WTC11 (cell line): ENCODE measurements at regions not wholly inside any gene's neighbourhood (a gene's known extent, or its start where the extent isn't known, plus 50 kb on each side); places are given as distances from the start of the nearest gene placed in this dataset.

ENCODE experiments used
- ATAC-seq: fragments of 200-7000 bp; cut with Tn5 transposase; 2 replicates; pipeline ENCODE4 v1.10.0; 2021; ENCODE audit warnings: mild to moderate bottlenecking, moderate library complexity
- CTCF ChIA-PET: fragments of 300-600 bp; sonication (Branson Sonifier 250); formaldehyde crosslinking; loops from one replicate; lab custom pipeline; 2021; ENCODE audit warnings: antibody characterized with exemption; lab: Charles Lee
- POLR2A ChIA-PET: fragments of 350-600 bp; sonication (Branson Sonifier 250); formaldehyde crosslinking; loops from one replicate; lab custom pipeline; 2021; ENCODE audit warnings: antibody characterized with exemption; lab: Charles Lee
- DNase-seq: peaks from one replicate; pipeline ENCODE4 v3.0.0; 2021; ENCODE audit warnings: low spot score
- H3K27ac Mint-ChIP-seq: 2 replicates; pipeline ENCODE4 v1.8.0; 2021; ENCODE audit warnings: mixed read lengths
- H3K27me3 Mint-ChIP-seq: 2 replicates; pipeline ENCODE4 v1.8.0; 2021; ENCODE audit warnings: low read depth, mild to moderate bottlenecking, moderate library complexity, mixed read lengths
- H3K36me3 Mint-ChIP-seq: 2 replicates; pipeline ENCODE4 v1.8.0; 2021; ENCODE audit warnings: mixed read lengths
- H3K4me1 Mint-ChIP-seq: 2 replicates; pipeline ENCODE4 v1.8.0; 2022; ENCODE audit warnings: mixed read lengths
- H3K4me3 Mint-ChIP-seq: 2 replicates; pipeline ENCODE4 v1.8.0; 2021; ENCODE audit warnings: mild to moderate bottlenecking, moderate library complexity, mixed read lengths
- H3K9me3 Mint-ChIP-seq: 2 replicates; pipeline ENCODE4 v1.8.0; 2021; ENCODE audit warnings: mixed read lengths
- AR ChIP-seq: fragments of 250-450 bp; sonication (Bioruptor Pico); IDR thresholded peaks from 2 replicates; pipeline ENCODE4 v1.9.0; 2021; ENCODE audit warnings: mild to moderate bottlenecking
- E2F1 ChIP-seq: sonication (generic); formaldehyde crosslinking; IDR thresholded peaks from 2 replicates; pipeline ENCODE4 v1.8.0; 2022; ENCODE audit warnings: mild to moderate bottlenecking, missing genetic modification reagents
- GABPB1 ChIP-seq: sonication (generic); formaldehyde crosslinking; IDR thresholded peaks from 2 replicates; pipeline ENCODE4 v1.8.1; 2023; ENCODE audit warnings: mild to moderate bottlenecking, missing genetic modification reagents
- GRHL2 ChIP-seq: fragments of 250-450 bp; sonication (Bioruptor Pico); IDR thresholded peaks from 2 replicates; pipeline ENCODE4 v1.8.0; 2022; ENCODE audit warnings: mild to moderate bottlenecking, moderate library complexity; ENCODE audit not compliant: insufficient replicate concordance, severe bottlenecking
- GTF2I ChIP-seq: fragments of 250-450 bp; sonication (Bioruptor Pico); conservative IDR thresholded peaks from 2 replicates; pipeline ENCODE4 v1.4.0; 2021; ENCODE audit warnings: mild to moderate bottlenecking
- KAT7 ChIP-seq: sonication (generic); formaldehyde crosslinking; IDR thresholded peaks from 2 replicates; pipeline ENCODE4 v1.8.1; 2023; ENCODE audit warnings: missing genetic modification reagents, mild to moderate bottlenecking, borderline replicate concordance
- NR2C2 ChIP-seq: sonication (generic); formaldehyde crosslinking; IDR thresholded peaks from 2 replicates; pipeline ENCODE4 v1.8.0; 2022; ENCODE audit warnings: mild to moderate bottlenecking, missing genetic modification reagents
- NR3C1 ChIP-seq: sonication (generic); formaldehyde crosslinking; conservative IDR thresholded peaks from 2 replicates; pipeline ENCODE4 v1.8.1; 2023; ENCODE audit warnings: low read depth, mild to moderate bottlenecking, missing genetic modification reagents
- SMAD3 ChIP-seq: sonication (generic); formaldehyde crosslinking; IDR thresholded peaks from 2 replicates; pipeline ENCODE4 v1.8.0; 2022; ENCODE audit warnings: missing genetic modification reagents, mild to moderate bottlenecking, borderline replicate concordance
- SMAD4 ChIP-seq: sonication (generic); formaldehyde crosslinking; IDR thresholded peaks from 2 replicates; pipeline ENCODE4 v1.8.0; 2022; ENCODE audit warnings: mild to moderate bottlenecking, missing genetic modification reagents
- TCF7 ChIP-seq: sonication (generic); formaldehyde crosslinking; IDR thresholded peaks from 2 replicates; pipeline ENCODE4 v1.8.0; 2022; ENCODE audit warnings: mild to moderate bottlenecking, low read depth, missing genetic modification reagents, moderate library complexity
- ZNF121 ChIP-seq: sonication (generic); formaldehyde crosslinking; IDR thresholded peaks from 2 replicates; pipeline ENCODE4 v1.8.0; 2023; ENCODE audit warnings: missing genetic modification reagents
- ZNF219 ChIP-seq: sonication (generic); formaldehyde crosslinking; IDR thresholded peaks from 2 replicates; pipeline ENCODE4 v1.8.0; 2023; ENCODE audit warnings: missing genetic modification reagents, mild to moderate bottlenecking, borderline replicate concordance
- TF ChIP-seq, protein P1 (sequence below): sonication (generic); formaldehyde crosslinking; IDR thresholded peaks from 2 replicates; pipeline ENCODE4 v1.8.1; 2023; ENCODE audit warnings: mild to moderate bottlenecking, moderate library complexity, missing genetic modification reagents
- TF ChIP-seq, protein P2 (sequence below): sonication (generic); formaldehyde crosslinking; IDR thresholded peaks from 2 replicates; pipeline ENCODE4 v1.8.0; 2022; ENCODE audit warnings: mild to moderate bottlenecking, missing genetic modification reagents

- ChIA-PET CTCF (no interaction called here), POLR2A (no interaction called here)
- peak; percentile 20; the same call in 1 of the 2 replicates for ATAC-seq
- no peak overlapping the region; the same call in 1 of the 2 replicates for H3K27ac Mint-ChIP-seq
- H3K9me3 Mint-ChIP-seq, result no peaks in the 10 kb centered on the region
- DNase-seq, result no peak
- H3K36me3 Mint-ChIP-seq, result no peaks in the 10 kb centered on the region
- no peaks in the 10 kb centered on the region for H3K27me3 Mint-ChIP-seq
- peaks cover 8% of the 10 kb centered on the region for H3K4me1 Mint-ChIP-seq
- TF ChIP-seq NR2C2 (CRISPR knock-in tag) (no peak), AR (CRISPR knock-in tag) (no peak), GTF2I (CRISPR knock-in tag) (no peak), SMAD3 (no peak), E2F1 (CRISPR knock-in tag) (no peak)
- TF ChIP-seq, protein P1, sequence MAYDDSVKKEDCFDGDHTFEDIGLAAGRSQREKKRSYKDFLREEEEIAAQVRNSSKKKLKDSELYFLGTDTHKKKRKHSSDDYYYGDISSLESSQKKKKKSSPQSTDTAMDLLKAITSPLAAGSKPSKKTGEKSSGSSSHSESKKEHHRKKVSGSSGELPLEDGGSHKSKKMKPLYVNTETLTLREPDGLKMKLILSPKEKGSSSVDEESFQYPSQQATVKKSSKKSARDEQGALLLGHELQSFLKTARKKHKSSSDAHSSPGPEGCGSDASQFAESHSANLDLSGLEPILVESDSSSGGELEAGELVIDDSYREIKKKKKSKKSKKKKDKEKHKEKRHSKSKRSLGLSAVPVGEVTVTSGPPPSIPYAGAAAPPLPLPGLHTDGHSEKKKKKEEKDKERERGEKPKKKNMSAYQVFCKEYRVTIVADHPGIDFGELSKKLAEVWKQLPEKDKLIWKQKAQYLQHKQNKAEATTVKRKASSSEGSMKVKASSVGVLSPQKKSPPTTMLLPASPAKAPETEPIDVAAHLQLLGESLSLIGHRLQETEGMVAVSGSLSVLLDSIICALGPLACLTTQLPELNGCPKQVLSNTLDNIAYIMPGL (CRISPR knock-in tag), result no peak
- no peak overlapping the region for H3K4me3 Mint-ChIP-seq
Observed at GRCh38 chr5:60510049-60510448, 189.9 kb downstream of the DEPDC1B start.

- Mint-ChIP-seq H3K27ac (no peak overlapping the region; the same call in 1 of the 2 replicates), H3K36me3 (no peaks in the 10 kb centered on the region), H3K9me3 (no peaks in the 10 kb centered on the region), H3K27me3 (no peaks in the 10 kb centered on the region), H3K4me3 (no peak overlapping the region)
- ChIA-PET CTCF (no interaction called here), POLR2A (no interaction called here)
- DNase-seq, result no peak
- TF ChIP-seq, protein P2, sequence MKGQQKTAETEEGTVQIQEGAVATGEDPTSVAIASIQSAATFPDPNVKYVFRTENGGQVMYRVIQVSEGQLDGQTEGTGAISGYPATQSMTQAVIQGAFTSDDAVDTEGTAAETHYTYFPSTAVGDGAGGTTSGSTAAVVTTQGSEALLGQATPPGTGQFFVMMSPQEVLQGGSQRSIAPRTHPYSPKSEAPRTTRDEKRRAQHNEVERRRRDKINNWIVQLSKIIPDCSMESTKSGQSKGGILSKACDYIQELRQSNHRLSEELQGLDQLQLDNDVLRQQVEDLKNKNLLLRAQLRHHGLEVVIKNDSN (CRISPR knock-in tag), result no peak
- TF ChIP-seq, all 79 proteins: peak for 0
- H3K4me1 Mint-ChIP-seq, result peaks cover 8% of the 10 kb centered on the region
- ATAC-seq, result no peak
Observed at GRCh38 chr5:60509519-60509918, 190.4 kb downstream of the DEPDC1B start.

DNA sequence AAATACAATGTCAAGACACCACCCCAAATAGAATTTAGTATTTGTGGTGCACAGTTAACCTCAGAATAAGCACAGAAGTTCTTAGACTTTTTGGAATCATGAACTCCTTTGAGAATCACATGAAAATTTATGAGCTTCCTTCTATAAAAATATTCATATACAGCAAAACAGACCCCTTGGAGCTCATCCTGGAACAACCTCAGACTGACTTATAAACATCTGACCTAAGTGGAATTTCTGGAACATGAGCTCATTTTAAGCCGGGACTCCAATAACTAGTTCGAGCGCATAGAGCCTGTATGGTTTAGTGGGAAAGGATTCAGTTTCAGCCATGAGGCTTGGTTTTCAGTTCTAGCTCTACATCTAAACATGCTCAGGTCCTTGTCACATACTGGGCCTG lies 192.3 kb downstream of the DEPDC1B start:
- ChIA-PET POLR2A (no interaction called here), CTCF (no interaction called here)
- Mint-ChIP-seq H3K27ac (no peak overlapping the region), H3K4me1 (peaks cover 8% of the 10 kb centered on the region), H3K4me3 (no peak overlapping the region), H3K27me3 (no peaks in the 10 kb centered on the region), H3K36me3 (no peaks in the 10 kb centered on the region), H3K9me3 (no peaks in the 10 kb centered on the region)
- DNase-seq (no peak), ATAC-seq (no peak)
- no peak for TF ChIP-seq KAT7 (CRISPR knock-in tag)
- no peak for TF ChIP-seq ZNF219 (CRISPR knock-in tag)
- TF ChIP-seq GABPB1 (CRISPR knock-in tag), result no peak
- no peak for TF ChIP-seq GRHL2 (CRISPR knock-in tag)
- no peak for TF ChIP-seq ZNF121
- no peak for TF ChIP-seq TCF7 (CRISPR knock-in tag)
- TF ChIP-seq NR3C1 (CRISPR knock-in tag), result no peak
- no peak for TF ChIP-seq AR (CRISPR knock-in tag)
- TF ChIP-seq SMAD4 (CRISPR knock-in tag), result no peak
